ENCODE measurements at regions not wholly inside any gene's neighbourhood (a gene's known extent, or its start where the extent isn't known, plus 50 kb on each side); places are given as distances from the start of the nearest gene placed in this dataset.

DNA sequence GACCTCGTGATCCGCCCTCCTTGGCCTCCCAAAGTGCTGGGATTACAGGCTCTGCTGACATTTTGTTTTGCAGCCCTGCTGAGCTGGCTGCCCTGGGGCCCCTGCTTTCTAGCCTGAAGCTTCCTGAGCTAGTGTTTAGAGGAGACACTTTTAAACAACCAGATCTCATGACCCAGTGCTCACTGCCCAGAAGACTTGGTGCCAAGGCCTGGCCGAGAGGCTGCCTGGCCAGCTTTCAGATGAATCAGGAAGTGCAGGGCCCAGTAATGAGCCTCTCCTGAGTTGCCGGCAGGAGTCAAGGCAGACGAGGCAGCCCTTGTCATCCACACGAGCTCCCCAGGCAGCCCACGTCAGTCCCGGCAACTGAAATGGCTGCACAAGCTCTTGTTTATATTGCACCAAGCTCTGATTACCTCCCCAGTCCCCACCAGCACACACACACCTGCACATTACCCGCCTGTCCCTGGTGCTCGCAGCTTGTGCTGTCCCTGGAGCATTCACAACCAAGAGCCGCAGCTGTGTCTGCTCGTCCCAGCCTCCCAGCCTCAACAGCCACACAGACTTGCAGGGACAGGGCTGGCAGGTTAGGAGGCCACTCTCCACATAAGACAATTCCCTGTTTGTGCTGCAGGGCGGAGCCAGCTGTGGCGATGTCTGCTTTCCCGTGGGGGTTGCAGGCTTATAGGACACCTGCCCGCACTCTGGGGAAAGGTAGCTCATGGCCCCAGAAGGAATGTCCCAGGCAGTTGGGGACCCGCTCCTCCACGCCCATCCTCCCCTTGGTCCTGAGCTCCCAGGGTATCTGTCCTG lies 331.2 kb upstream of the MYT1L start:
- TF ChIP-seq POLR2A (IDR thresholded peaks at IDR 0.05; ENCODE audit: low read depth, low read length) (no peak), USF2 (IDR thresholded peaks at IDR 0.05; ENCODE audit: low read depth, low read length) (no peak), SMC3 (IDR thresholded peaks at IDR 0.05; ENCODE audit: low read depth, low read length) (no peak), MAFK (IDR thresholded peaks at IDR 0.05; ENCODE audit: low read depth, low read length) (no peak), BHLHE40 (IDR thresholded peaks at IDR 0.05; ENCODE audit: low read depth, low read length) (no peak), RFX5 (IDR thresholded peaks at IDR 0.05; ENCODE audit: low read depth, low read length) (no peak), FOS (IDR thresholded peaks at IDR 0.05; ENCODE audit: low read depth, low read length) (no peak)
- TF ChIP-seq, protein P1, sequence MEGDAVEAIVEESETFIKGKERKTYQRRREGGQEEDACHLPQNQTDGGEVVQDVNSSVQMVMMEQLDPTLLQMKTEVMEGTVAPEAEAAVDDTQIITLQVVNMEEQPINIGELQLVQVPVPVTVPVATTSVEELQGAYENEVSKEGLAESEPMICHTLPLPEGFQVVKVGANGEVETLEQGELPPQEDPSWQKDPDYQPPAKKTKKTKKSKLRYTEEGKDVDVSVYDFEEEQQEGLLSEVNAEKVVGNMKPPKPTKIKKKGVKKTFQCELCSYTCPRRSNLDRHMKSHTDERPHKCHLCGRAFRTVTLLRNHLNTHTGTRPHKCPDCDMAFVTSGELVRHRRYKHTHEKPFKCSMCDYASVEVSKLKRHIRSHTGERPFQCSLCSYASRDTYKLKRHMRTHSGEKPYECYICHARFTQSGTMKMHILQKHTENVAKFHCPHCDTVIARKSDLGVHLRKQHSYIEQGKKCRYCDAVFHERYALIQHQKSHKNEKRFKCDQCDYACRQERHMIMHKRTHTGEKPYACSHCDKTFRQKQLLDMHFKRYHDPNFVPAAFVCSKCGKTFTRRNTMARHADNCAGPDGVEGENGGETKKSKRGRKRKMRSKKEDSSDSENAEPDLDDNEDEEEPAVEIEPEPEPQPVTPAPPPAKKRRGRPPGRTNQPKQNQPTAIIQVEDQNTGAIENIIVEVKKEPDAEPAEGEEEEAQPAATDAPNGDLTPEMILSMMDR (conservative IDR thresholded peaks at IDR 0.05; ENCODE audit: low read depth, low read length) = no peak
- TF ChIP-seq, protein P2, sequence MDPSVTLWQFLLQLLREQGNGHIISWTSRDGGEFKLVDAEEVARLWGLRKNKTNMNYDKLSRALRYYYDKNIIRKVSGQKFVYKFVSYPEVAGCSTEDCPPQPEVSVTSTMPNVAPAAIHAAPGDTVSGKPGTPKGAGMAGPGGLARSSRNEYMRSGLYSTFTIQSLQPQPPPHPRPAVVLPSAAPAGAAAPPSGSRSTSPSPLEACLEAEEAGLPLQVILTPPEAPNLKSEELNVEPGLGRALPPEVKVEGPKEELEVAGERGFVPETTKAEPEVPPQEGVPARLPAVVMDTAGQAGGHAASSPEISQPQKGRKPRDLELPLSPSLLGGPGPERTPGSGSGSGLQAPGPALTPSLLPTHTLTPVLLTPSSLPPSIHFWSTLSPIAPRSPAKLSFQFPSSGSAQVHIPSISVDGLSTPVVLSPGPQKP (IDR thresholded peaks at IDR 0.05; ENCODE audit: borderline replicate concordance, low read depth, low read length) = no peak
